GM19239 (cell line): ENCODE measurements at regions not wholly inside any gene's neighbourhood (a gene's known extent, or its start where the extent isn't known, plus 50 kb on each side); places are given as distances from the start of the nearest gene placed in this dataset.
A peak's percentile ranks its signal among the peaks of the same experiment; 100 is the strongest.
"Not testable (repeated sequence)": the region's sequence is repeated elsewhere in the genome, so short reads cannot be mapped to it uniquely, and the experiment has no call there.

Experiments
- DNase-seq: peaks from one replicate; pipeline ENCODE4 v3.0.0; 2011; ENCODE audit warnings: low spot score; ENCODE audit not compliant: insufficient read length
- FAIRE-seq: peaks from 2 replicates; lab custom pipeline; 2011; peaks lifted over from hg19 to GRCh38; lab: Jason Lieb, UNC

GRCh38 chr2:19000776-19001175 lies 357.6 kb downstream of the OSR1 start:
- FAIRE-seq: no peak
- DNase-seq: no peak

- no peak for FAIRE-seq
- DNase-seq: no peak
Observed at GRCh38 chr2:18999198-18999597, 359.2 kb downstream of the OSR1 start.

- no peak for FAIRE-seq
Observed at GRCh38 chr2:18998491-18998890, 359.9 kb downstream of the OSR1 start.

GRCh38 chr2:18993756-18994338 lies 364.6 kb downstream of the OSR1 start:
- FAIRE-seq: no peak
- no peak for DNase-seq

More at GRCh38 chr2:18998491-18998890, 359.9 kb downstream of the OSR1 start:
- DNase-seq: no peak

- FAIRE-seq (no peak), DNase-seq (no peak)
Observed at GRCh38 chr2:18991177-18992168, 366.9 kb downstream of the OSR1 start.

GRCh38 chr2:18988631-18989232 lies 369.7 kb downstream of the OSR1 start:
- no peak for FAIRE-seq
- no peak for DNase-seq

GRCh38 chr2:18987592-18988073 lies 370.8 kb downstream of the OSR1 start:
- FAIRE-seq (no peak), DNase-seq (no peak)

- FAIRE-seq: no peak
- no peak for DNase-seq
Observed at GRCh38 chr2:18987016-18987415, 371.4 kb downstream of the OSR1 start.

GRCh38 chr2:18986046-18986445 lies 372.4 kb downstream of the OSR1 start:
- no peak for FAIRE-seq
- no peak for DNase-seq

GRCh38 chr2:18980786-18981430 lies 377.5 kb downstream of the OSR1 start:
- DNase-seq: no peak
- no peak for FAIRE-seq

- DNase-seq (no peak), FAIRE-seq (no peak)
Observed at GRCh38 chr2:18980104-18980785, 378.2 kb downstream of the OSR1 start.

- no peak for FAIRE-seq
- no peak for DNase-seq
Observed at GRCh38 chr2:18977409-18977808, 381.0 kb downstream of the OSR1 start.

- FAIRE-seq (peak; percentile 80), DNase-seq (no peak)
Observed at GRCh38 chr2:18976168-18976961, 382.1 kb downstream of the OSR1 start.

GRCh38 chr2:18975506-18976167 lies 382.8 kb downstream of the OSR1 start:
- no peak for DNase-seq
- FAIRE-seq: no peak

GRCh38 chr2:18971628-18972027 lies 382.3 kb upstream of the NT5C1B start:
- DNase-seq (no peak), FAIRE-seq (no peak)

- DNase-seq: no peak
- no peak for FAIRE-seq
Observed at GRCh38 chr2:18971069-18971378, 381.7 kb upstream of the NT5C1B start.

- DNase-seq: no peak
- FAIRE-seq: no peak
Observed at GRCh38 chr2:18966131-18966530, 376.8 kb upstream of the NT5C1B start.

- FAIRE-seq, DNase-seq: not testable (repeated sequence)
Observed at GRCh38 chr2:18963739-18964256, 374.4 kb upstream of the NT5C1B start.
